Thyroid gland (tissue), 4 donors: ENCODE measurements at regions not wholly inside any gene's neighbourhood (a gene's known extent, or its start where the extent isn't known, plus 50 kb on each side); places are given as distances from the start of the nearest gene placed in this dataset.

Source experiments
- POLR2A ChIP-seq, 2 donors: fragments of 450-650 bp; IDR thresholded peaks; one replicate each; pipeline ENCODE4 v1.6.1; 2017; ENCODE audit warnings: antibody characterized with exemption in 2 of 2, mild to moderate bottlenecking in 2 of 2, moderate library complexity in 1 of 2
- TF ChIP-seq, protein P1 (sequence below), 6 experiments: fragments of 200-600 bp in 3 of 6; fragments of 450-650 bp in 3 of 6; sonication (generic) in 3 of 6; IDR thresholded peaks; one replicate each; pipeline ENCODE4 v1.5.1; 2016 to 2019; ENCODE audit warnings: antibody characterized with exemption in 6 of 6, mild to moderate bottlenecking in 2 of 6, inconsistent platforms in 1 of 6, moderate library complexity in 1 of 6

DNA sequence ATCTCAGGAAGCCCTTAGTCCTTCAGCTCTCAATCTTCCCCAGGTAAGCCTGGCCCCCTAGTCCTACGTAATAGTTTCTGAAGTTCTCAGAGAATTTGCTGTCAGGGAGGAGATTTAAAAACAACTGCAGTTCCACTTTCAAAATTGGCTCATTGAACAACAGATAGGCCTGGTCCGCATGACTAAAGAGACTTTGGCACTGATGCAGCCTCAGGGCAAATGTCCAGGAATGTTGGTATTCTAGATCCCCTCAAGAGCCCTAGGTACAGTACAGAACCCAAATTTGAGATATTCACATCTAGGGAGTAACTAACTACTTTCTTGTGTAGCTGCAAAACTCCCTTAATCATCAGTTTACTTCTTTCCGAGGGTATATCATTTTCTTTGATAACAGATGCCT lies 162.8 kb downstream of the GABRG2 start:
- no peak for TF ChIP-seq POLR2A (IDR thresholded peaks at IDR 0.05)
- TF ChIP-seq, protein P1, sequence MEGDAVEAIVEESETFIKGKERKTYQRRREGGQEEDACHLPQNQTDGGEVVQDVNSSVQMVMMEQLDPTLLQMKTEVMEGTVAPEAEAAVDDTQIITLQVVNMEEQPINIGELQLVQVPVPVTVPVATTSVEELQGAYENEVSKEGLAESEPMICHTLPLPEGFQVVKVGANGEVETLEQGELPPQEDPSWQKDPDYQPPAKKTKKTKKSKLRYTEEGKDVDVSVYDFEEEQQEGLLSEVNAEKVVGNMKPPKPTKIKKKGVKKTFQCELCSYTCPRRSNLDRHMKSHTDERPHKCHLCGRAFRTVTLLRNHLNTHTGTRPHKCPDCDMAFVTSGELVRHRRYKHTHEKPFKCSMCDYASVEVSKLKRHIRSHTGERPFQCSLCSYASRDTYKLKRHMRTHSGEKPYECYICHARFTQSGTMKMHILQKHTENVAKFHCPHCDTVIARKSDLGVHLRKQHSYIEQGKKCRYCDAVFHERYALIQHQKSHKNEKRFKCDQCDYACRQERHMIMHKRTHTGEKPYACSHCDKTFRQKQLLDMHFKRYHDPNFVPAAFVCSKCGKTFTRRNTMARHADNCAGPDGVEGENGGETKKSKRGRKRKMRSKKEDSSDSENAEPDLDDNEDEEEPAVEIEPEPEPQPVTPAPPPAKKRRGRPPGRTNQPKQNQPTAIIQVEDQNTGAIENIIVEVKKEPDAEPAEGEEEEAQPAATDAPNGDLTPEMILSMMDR (IDR thresholded peaks at IDR 0.05) = no peak
